Stimulated activated CD8-positive, alpha-beta memory T cell treated with anti-CD3 and anti-CD28 coated beads, Interleukin-12 subunit alpha, Interleukin-12 subunit beta, amount 100 ng/mL, for 24 hours (primary cell): ENCODE measurements at regions not wholly inside any gene's neighbourhood (a gene's known extent, or its start where the extent isn't known, plus 50 kb on each side); places are given as distances from the start of the nearest gene placed in this dataset.
"Not testable (repeated sequence)": the region's sequence is repeated elsewhere in the genome, so short reads cannot be mapped to it uniquely, and the experiment has no call there.

Experiments
- DNase-seq: peaks from one replicate; pipeline ENCODE4 v3.0.0-alpha.2; 2020; ENCODE audit errors: extremely low read depth

- DNase-seq: no peak
Observed at GRCh38 chr2:180829836-180830235, 150.6 kb upstream of the UBE2E3 start.

DNA sequence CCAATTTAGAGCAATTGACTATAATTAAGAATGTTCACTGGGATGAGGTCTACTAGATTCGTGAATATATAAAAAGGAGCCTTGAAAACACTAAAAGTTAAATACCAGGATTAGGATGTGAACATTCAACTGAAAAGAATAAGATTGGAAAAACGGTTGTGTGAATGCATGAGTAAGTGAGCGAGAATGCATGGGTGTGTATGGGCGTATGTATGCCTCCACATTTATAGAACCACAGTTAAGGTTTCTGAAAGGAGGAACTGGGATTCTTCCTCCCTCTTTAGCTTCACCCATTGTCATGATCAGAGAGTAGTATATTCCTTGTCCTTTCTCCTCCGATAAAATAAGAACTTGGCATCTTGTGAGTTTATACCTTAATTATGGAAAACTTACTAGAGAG, 151.1 kb upstream of the UBE2E3 start:
- DNase-seq: no peak

GRCh38 chr2:180828756-180829155, 151.6 kb upstream of the UBE2E3 start:
- no peak for DNase-seq

- DNase-seq: no peak
Observed at GRCh38 chr2:180823546-180824141, 156.8 kb upstream of the UBE2E3 start.

DNA sequence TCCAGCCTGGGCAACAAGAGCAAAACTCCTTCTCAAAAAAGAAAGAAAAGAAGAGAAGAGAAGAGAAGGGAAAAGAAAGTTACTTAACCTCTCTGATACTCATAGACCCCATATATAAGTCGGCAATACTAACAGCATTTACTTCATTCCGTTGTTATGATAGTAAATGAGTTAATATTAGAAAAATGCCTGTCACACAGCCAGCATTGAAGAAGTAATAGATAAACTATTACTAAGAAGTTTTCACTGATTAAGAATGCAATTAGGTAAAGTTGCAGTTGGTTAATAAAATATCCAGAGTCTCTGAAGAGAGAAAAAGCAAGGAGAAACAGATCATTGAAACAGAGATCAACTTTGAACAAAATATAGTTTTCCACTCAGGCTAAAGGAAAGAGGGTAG, 161.3 kb upstream of the UBE2E3 start:
- DNase-seq: no peak

DNA sequence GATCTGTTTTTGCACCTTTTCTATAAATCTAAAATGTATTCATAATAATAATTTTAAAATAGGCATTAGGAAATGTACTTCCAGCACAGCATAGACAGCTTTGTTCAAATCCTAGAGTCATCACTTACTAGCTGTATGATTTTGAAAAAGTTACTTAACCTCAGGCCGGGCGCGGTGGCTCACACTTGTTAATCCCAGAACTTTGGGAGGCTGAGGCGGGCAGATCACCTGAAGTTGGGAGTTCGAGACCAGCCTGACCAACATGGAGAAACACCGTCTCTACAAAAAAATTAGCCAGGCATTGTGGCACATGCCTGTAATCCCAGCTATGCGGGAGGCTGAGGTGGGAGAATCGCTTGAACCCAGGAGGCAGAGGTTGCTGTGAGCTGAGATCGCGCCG, 161.7 kb upstream of the UBE2E3 start:
- not testable (repeated sequence) for DNase-seq

DNA sequence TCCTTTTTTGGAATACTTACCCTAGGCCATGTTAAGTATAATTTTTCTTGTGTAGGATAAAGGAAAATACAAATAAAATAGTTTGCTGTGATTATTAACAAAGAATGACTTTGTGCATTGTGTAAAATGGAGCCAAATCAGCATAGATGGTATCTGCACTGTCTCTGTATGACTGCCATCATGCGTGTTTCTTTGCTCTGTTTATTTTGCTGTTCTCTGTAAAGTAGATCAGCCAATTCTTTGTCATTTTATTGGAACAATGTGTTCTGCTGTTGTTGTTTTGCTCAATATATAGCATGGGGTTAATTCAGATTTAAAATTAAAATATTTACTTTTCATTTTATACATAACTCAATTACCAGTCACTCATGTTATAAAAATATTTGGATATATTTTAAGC, 181.3 kb upstream of the UBE2E3 start:
- DNase-seq: no peak

DNA sequence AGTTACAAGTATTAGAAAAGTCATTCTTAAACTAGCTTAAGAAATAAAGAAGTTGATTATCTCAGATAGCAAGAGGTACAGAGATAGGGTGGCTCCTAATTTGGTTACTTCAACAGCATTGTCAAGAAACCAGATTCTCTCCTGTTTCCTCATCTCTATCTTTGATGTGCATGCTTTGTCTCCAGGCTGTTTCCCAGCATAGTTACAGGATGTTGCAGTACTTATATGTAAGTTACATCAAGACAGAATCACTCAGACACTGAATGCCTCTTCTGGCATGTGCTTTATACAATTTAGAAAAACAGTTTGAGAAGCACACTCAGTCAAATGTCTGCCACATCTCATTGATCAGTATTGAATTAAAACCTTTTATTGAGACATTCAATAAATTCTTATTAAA, 189.5 kb upstream of the UBE2E3 start:
- no peak for DNase-seq

DNA sequence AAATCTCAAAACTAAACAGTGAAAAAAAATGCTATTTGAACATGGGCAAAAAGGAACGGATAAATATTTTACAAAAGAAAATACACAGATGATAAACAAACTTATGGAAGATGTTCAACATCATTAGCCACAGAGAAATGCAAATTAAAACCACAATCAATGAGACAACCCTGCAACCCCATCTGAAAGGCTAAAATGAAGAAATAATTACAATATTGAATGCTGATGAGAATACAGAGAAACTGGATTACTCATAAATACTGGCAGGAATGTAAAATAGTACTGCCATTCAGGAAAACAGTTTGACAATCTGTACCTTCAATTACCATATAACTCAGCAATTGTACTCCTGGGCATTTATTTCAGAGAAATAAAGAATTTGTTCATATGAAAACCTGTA, 193.1 kb upstream of the UBE2E3 start:
- DNase-seq: no peak

- no peak for DNase-seq
Observed at GRCh38 chr2:180781276-180781675, 199.1 kb upstream of the UBE2E3 start.

DNA sequence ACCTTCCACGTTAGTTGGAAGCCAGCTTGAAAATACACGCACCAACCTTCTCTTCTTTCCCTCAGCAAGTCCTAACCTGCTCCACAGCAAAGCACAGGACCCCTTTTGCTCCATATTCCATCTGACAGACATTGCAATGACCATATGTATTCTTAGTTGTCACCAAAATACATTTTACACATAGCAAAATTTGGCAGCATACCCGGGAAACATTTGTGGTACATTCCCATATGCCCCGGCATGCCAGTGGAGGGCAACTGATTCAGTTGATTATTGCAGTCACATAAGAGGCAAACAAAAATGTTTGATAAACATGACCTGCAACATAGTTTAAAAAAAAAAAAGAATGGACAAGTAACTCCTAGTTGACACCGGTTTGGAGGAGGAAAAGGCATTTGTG, 202.1 kb upstream of the UBE2E3 start:
- no peak for DNase-seq

DNA sequence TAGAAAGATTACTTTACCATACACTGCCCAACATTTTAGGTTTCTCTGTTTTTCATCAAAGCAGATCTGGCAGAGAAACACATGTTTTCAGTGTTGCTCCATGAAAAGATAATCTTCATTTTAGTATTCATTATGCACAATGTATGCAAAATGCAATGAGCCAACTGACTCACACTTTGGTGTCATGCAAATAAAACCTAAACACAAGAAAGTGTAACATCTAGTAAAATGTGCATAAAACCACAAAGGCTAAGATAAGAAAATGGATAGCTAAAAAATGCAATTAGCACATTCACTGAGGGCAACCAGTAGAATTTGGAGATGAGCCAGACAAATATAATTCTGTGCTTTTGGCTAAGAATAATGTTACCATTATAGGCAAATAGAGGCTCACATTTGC, 203.5 kb upstream of the UBE2E3 start:
- no peak for DNase-seq

- no peak for DNase-seq
Observed at GRCh38 chr2:180775711-180776110, 204.7 kb upstream of the UBE2E3 start.

DNA sequence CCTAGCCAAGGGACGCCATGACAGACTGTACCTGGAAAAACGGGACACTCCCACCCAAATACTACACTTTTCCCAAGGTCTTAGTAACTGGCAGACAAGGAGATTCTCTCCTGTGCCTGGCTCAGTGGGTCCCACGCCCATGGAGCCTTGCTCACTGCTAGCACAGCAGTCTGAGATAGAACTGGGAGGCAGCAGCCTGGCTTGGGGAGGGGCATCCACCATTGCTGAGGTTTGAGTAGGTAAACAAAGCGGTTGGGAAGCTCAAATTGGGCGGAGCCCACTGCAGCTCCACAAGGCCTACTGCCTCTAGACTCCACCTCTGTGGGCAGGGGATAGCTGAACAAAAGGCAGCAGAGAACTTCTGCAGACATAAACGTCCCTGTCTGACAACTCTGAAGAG, 215.1 kb upstream of the UBE2E3 start:
- not testable (repeated sequence) for DNase-seq

- DNase-seq: no peak
Observed at GRCh38 chr2:180763263-180763989, 217.0 kb upstream of the UBE2E3 start.

GRCh38 chr2:180761224-180761623, 219.2 kb upstream of the UBE2E3 start:
- no peak for DNase-seq

DNA sequence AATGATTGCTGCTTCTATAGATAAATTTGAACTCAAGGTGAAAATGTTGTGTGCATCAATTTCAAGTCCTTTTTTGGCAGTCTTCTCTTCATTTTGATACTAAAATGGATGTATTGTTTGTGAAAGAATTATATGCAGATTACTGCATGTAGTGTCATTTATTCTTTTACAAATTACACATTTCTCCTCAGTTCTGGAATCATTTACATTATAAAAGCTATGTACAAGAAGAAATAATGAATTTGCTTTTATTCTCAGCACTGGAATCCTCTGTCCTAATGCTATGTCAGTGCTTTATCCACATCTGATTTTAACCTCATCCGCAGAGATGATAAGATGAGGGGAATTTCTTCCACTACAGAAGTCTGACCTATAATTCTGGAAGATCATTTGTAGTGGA, 220.8 kb upstream of the UBE2E3 start:
- no peak for DNase-seq

GRCh38 chr2:180753809-180754761, 226.3 kb upstream of the UBE2E3 start:
- DNase-seq: no peak

DNA sequence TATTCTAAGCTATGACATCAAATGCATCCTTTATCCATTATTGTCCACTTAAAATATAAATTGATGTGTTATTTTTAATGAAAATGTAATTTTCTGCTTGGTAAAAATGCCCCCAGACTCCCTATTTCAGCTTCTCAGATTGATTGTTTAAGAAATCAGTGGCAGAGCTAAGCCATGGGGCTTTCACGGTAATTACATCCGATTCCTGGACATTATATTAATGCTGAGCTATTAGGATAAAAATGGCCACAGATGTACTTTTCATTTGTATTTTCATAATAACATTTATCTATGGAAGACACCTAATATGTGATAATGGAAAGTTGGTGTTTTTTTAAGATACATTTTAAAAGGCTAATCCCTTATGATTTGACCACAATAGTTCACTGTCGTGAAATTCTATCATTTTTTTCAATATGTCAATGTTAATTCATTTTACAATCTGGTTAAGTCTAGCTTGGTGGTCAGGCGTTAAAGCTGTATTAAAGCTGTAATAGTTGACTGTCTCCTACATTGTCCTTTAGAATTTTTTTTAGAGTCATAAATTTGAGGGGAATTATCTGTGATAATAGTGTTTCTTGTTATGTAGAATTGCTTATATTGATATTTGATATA, 229.0 kb upstream of the UBE2E3 start:
- no peak for DNase-seq

DNA sequence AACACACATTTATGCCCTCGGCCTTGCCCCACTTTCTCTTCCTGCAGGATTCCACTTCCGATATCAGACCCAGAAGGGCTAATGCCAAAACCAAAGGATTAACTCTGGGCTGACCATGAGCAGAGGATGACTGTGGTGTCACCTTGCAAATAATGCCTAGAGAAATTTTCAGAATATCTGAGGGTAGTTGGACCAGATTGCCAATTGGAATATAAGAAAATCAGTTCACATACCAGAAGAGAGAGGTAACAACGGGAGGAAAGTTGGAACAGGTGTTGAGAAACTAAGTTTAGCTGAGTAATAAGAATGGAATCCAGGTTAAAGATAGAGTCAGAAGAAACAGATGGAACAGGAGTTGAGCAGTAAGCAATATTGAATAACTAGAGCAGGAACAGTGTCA, 232.7 kb upstream of the UBE2E3 start:
- DNase-seq: no peak

DNA sequence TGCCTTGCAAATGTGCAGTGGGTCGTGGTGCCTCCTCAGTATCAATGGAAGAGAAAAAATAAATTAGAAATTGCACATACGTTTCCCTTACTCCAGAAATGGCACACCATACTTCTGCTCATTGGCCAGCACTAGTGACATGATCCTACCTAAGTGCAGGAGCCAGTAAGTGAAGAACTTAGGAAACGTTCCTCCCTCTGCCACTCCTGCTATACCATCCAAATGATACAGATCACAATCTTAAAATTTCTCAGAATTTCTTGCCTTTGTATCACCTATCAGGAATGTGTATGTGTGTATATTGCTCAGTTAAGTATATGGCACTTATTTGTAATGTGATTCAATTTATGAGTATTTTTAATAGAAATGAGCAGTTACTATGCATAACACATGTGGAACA, 237.0 kb upstream of the UBE2E3 start:
- no peak for DNase-seq

DNA sequence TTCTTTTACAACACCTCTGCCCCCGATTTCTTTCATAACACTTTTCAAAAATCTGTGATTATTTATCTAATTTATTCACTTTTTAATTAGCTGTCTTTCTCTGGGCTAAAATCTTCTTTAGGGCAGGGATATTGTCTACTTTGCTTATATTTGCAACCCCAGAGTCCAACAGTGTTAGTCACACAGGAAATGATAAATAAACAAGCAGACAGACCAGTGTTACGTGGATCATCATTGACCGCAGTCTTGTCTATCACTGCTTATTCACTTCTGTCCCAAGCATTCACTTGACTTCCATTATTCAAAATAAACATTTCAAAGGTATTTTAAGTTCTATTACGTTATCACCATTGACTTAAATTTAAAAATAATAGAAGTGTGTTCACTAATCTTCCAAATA, 237.6 kb upstream of the UBE2E3 start:
- DNase-seq: no peak
